CD4-positive, alpha-beta T cell treated with Interferon alpha-2 for 1 hour (primary cell): ENCODE measurements at regions not wholly inside any gene's neighbourhood (a gene's known extent, or its start where the extent isn't known, plus 50 kb on each side); places are given as distances from the start of the nearest gene placed in this dataset.
A peak's percentile ranks its signal among the peaks of the same experiment; 100 is the strongest.

Experiments used
- DNase-seq, 2 donors: peaks; one replicate each; pipeline ENCODE4 v3.0.0-alpha.2; 2020 to 2022

GRCh38 chr2:67626656-67627055 is 229.5 kb downstream of the ETAA1 start:
- DNase-seq, result no peak

GRCh38 chr2:67627456-67628207 is 230.5 kb downstream of the ETAA1 start:
- no peak for DNase-seq

GRCh38 chr2:67628892-67629291 is 231.8 kb downstream of the ETAA1 start:
- no peak for DNase-seq

GRCh38 chr2:67631483-67631882 is 234.3 kb downstream of the ETAA1 start:
- DNase-seq, result no peak

- DNase-seq, result no peak
Observed at GRCh38 chr2:67633212-67633856, 236.2 kb downstream of the ETAA1 start.

- no peak for DNase-seq
Observed at GRCh38 chr2:67638146-67638545, 241.0 kb downstream of the ETAA1 start.

GRCh38 chr2:67641312-67642045 is 244.3 kb downstream of the ETAA1 start:
- no peak for DNase-seq

GRCh38 chr2:67642046-67642382 is 244.9 kb downstream of the ETAA1 start:
- no peak for DNase-seq

GRCh38 chr2:67642961-67643360 is 245.8 kb downstream of the ETAA1 start:
- DNase-seq, result no peak

- no peak for DNase-seq
Observed at GRCh38 chr2:67645280-67646138, 248.4 kb downstream of the ETAA1 start.

- DNase-seq, result no peak
Observed at GRCh38 chr2:67646714-67647333, 249.7 kb downstream of the ETAA1 start.

GRCh38 chr2:67649331-67650261 is 252.5 kb downstream of the ETAA1 start:
- DNase-seq, result no peak

- peak in 1 of 2 donors; percentile 3 for DNase-seq
Observed at GRCh38 chr2:67650291-67651133, 253.4 kb downstream of the ETAA1 start.

- no peak for DNase-seq
Observed at GRCh38 chr2:67651565-67651964, 254.4 kb downstream of the ETAA1 start.

- no peak for DNase-seq
Observed at GRCh38 chr2:67652679-67653078, 255.5 kb downstream of the ETAA1 start.

- no peak for DNase-seq
Observed at GRCh38 chr2:67656875-67657274, 259.7 kb downstream of the ETAA1 start.

GRCh38 chr2:67658820-67659219 is 261.7 kb downstream of the ETAA1 start:
- DNase-seq, result no peak

- DNase-seq, result no peak
Observed at GRCh38 chr2:67660015-67660602, 263.0 kb downstream of the ETAA1 start.

GRCh38 chr2:67660871-67661270 is 263.7 kb downstream of the ETAA1 start:
- no peak for DNase-seq

- no peak for DNase-seq
Observed at GRCh38 chr2:67662222-67662621, 265.1 kb downstream of the ETAA1 start.
